Left ventricle myocardium inferior (tissue), 1 donor: ENCODE measurements at regions not wholly inside any gene's neighbourhood (a gene's known extent, or its start where the extent isn't known, plus 50 kb on each side); places are given as distances from the start of the nearest gene placed in this dataset.
A peak's percentile ranks its signal among the peaks of the same experiment; 100 is the strongest.

Experiments used
- DNase-seq: peaks from one replicate; pipeline ENCODE4 v3.0.0-alpha.2; 2020
- H3K27ac ChIP-seq: fragments of 200-600 bp; replicated peaks from 2 replicates; pipeline ENCODE4 v1.8.0; 2021
- H3K27me3 ChIP-seq: fragments of 200-600 bp; 2 replicates; pipeline ENCODE4 v1.8.0; 2021; ENCODE audit warnings: low read depth
- H3K36me3 ChIP-seq: fragments of 200-600 bp; 2 replicates; pipeline ENCODE4 v1.8.0; 2021
- H3K4me1 ChIP-seq: fragments of 200-600 bp; 2 replicates; pipeline ENCODE4 v1.8.0; 2021
- H3K4me3 ChIP-seq: fragments of 200-600 bp; 2 replicates; pipeline ENCODE4 v1.8.0; 2021; ENCODE audit warnings: mild to moderate bottlenecking, moderate library complexity
- H3K9me3 ChIP-seq: fragments of 200-600 bp; replicated peaks from 2 replicates; pipeline ENCODE4 v1.8.0; 2021
- intact Hi-C: fragments of 100-400 bp; cut with micrococcal nuclease; formaldehyde crosslinking; loops from one replicate; pipeline ENCODE4 v1.11.0; 2022
- TF ChIP-seq, protein P1 (sequence below): fragments of 200-600 bp; IDR thresholded peaks from 2 replicates; pipeline ENCODE4 v1.8.0; 2021; ENCODE audit warnings: antibody characterized with exemption, mild to moderate bottlenecking, borderline replicate concordance
- donor health status: DM: no; HTN: yes; CAD: no; lungs with severe emphysema.

- H3K36me3 ChIP-seq: no peaks in the 10 kb centered on the region
- no peaks in the 10 kb centered on the region for H3K27me3 ChIP-seq
- intact Hi-C loops: no loop called here
- H3K4me1 ChIP-seq: no peaks in the 10 kb centered on the region
- no peak for DNase-seq
- no peak overlapping the region for H3K27ac ChIP-seq
- TF ChIP-seq, protein P1, sequence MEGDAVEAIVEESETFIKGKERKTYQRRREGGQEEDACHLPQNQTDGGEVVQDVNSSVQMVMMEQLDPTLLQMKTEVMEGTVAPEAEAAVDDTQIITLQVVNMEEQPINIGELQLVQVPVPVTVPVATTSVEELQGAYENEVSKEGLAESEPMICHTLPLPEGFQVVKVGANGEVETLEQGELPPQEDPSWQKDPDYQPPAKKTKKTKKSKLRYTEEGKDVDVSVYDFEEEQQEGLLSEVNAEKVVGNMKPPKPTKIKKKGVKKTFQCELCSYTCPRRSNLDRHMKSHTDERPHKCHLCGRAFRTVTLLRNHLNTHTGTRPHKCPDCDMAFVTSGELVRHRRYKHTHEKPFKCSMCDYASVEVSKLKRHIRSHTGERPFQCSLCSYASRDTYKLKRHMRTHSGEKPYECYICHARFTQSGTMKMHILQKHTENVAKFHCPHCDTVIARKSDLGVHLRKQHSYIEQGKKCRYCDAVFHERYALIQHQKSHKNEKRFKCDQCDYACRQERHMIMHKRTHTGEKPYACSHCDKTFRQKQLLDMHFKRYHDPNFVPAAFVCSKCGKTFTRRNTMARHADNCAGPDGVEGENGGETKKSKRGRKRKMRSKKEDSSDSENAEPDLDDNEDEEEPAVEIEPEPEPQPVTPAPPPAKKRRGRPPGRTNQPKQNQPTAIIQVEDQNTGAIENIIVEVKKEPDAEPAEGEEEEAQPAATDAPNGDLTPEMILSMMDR: no peak
- no peak overlapping the region for H3K4me3 ChIP-seq
- H3K9me3 ChIP-seq: no peaks in the 10 kb centered on the region
Observed at GRCh38 chr4:111454961-111455360, 690.3 kb upstream of the FAM241A start.

GRCh38 chr4:111464251-111465045 lies 680.8 kb upstream of the FAM241A start:
- H3K4me3 ChIP-seq: no peak overlapping the region
- no peaks in the 10 kb centered on the region for H3K27me3 ChIP-seq
- H3K4me1 ChIP-seq: no peaks in the 10 kb centered on the region
- H3K27ac ChIP-seq: no peak overlapping the region
- intact Hi-C loops: no loop called here
- no peak for DNase-seq
- TF ChIP-seq, protein P1: no peak
- H3K36me3 ChIP-seq: no peaks in the 10 kb centered on the region
- peaks cover 19% of the 10 kb centered on the region for H3K9me3 ChIP-seq

DNA sequence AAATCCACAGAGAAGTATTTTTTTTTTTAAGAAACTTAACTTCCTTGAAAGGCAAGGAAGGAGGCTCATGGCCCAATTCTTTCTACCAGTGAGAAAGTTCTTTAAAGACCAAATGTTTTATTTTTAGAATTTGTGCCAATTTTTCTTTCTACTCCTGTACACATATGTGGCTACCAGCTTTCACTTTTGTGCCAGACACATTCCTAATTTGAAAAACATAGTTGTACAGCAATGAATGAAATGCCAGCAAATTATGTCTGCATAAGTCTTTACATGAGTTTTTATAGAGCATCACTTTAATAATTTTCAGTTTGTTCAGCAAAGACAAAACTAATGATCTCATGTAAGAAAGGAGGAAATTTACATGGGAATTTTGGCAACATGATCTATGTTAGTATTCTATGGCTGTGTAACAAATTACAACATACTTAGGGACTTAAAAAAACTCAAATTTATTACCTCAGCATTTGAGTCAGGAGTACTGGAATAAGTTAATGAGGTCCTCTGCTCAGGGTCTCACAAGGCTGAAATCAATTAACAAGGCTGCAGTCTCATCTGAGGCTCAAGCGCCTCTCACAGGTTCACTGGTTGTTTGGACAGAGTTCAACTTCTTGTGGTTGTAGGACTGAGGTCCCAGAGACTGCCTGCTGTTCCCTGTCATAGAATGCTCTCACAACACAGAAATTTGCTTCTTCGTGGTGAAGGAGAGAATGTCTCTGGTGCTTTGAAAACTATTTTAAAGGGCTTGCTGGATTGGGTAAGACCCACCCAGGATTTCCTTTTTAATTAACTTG lies 678.2 kb upstream of the FAM241A start:
- H3K4me1 ChIP-seq: no peaks in the 10 kb centered on the region
- H3K36me3 ChIP-seq: no peaks in the 10 kb centered on the region
- intact Hi-C loops: no loop called here
- H3K27ac ChIP-seq: no peak overlapping the region
- no peak overlapping the region for H3K4me3 ChIP-seq
- TF ChIP-seq, protein P1: no peak
- peaks cover 22% of the 10 kb centered on the region for H3K9me3 ChIP-seq
- no peak for DNase-seq
- no peaks in the 10 kb centered on the region for H3K27me3 ChIP-seq

- TF ChIP-seq, protein P1: peak; percentile 68
- DNase-seq: no peak
- Histone ChIP-seq H3K27ac (no peak overlapping the region), H3K4me1 (no peaks in the 10 kb centered on the region), H3K27me3 (peaks cover 6% of the 10 kb centered on the region), H3K36me3 (no peaks in the 10 kb centered on the region), H3K4me3 (no peak overlapping the region), H3K9me3 (no peaks in the 10 kb centered on the region)
- intact Hi-C loops: no loop called here
Observed at GRCh38 chr4:111475001-111475400, 670.3 kb upstream of the FAM241A start.

DNA sequence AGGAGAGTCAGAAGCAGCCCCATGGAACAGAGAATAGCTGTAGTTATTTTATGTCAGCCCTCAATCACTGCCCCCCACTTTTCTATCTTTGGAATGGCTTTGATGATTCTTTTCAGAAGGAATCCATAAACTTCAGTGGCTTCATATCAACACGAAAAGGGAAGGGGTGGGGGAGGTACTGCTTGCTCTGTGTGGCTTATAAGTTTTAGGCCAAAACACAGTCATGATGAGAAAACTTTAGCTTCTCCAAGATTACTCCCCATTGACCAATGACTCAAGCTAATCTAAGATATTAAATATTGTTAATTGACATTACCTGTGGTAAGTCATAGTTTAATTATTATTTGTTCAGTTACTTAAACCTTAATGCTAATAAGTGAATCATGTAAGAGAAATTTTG lies 669.6 kb upstream of the FAM241A start:
- DNase-seq: no peak
- Histone ChIP-seq H3K9me3 (no peaks in the 10 kb centered on the region), H3K4me3 (no peak overlapping the region), H3K4me1 (no peaks in the 10 kb centered on the region), H3K27me3 (peaks cover 6% of the 10 kb centered on the region), H3K27ac (no peak overlapping the region), H3K36me3 (no peaks in the 10 kb centered on the region)
- TF ChIP-seq, protein P1: no peak
- intact Hi-C loops: no loop called here
